ENCODE measurements at regions not wholly inside any gene's neighbourhood (a gene's known extent, or its start where the extent isn't known, plus 50 kb on each side); places are given as distances from the start of the nearest gene placed in this dataset.
"Not testable (repeated sequence)": the region's sequence is repeated elsewhere in the genome, so short reads cannot be mapped to it uniquely, and the experiment has no call there.

DNA sequence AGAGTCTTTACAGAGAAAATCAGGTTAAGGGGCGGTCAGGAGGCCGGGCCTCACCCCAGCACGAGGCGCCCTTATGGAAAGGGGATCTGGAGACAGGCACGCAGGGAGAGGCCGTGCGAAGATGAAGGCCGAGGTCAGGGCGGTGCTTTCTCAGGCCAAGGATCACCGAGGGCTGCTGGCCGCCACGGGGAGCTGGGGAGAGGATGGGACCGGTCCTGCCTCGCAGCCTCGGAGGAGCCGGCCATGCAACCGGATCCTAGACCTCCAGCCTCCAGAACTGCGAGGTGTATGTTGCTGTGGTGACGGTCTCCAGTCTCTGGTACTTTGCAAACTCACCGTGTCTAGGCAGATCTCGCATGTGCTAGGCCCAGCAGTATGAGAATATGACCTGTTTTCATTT, 138.2 kb upstream of the NKX1-1 start:
- DNase-seq (ENCODE audit: low read depth in 2 of 3, low spot score in 2 of 3) = not testable (repeated sequence)

DNA sequence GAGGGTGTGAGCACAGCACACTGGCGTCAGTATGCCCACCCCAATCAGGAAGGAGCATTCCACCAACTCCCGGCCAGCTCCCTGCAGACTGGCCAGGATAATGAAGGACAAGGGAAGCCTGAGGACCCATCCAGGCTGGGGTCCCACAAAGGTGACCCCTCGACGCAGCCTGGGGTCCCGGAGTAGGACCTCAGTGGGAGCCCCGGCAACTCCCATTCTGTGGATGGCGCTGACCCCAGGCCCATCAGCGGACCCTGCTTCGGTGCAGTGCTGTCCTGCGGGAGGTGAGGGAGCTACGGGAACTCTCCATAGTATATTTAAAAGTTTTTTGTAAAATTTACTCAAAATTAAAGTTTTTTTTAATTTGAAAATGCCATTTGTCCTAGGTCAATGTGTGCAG, 137.7 kb upstream of the NKX1-1 start:
- no peak for DNase-seq (ENCODE audit: low read depth in 2 of 3, low spot score in 2 of 3)

- no peak for DNase-seq (ENCODE audit: low read depth in 2 of 3, low spot score in 2 of 3)
These were observed 137.3 kb upstream of the NKX1-1 start for GRCh38 chr4:1543561-1543960.

DNA sequence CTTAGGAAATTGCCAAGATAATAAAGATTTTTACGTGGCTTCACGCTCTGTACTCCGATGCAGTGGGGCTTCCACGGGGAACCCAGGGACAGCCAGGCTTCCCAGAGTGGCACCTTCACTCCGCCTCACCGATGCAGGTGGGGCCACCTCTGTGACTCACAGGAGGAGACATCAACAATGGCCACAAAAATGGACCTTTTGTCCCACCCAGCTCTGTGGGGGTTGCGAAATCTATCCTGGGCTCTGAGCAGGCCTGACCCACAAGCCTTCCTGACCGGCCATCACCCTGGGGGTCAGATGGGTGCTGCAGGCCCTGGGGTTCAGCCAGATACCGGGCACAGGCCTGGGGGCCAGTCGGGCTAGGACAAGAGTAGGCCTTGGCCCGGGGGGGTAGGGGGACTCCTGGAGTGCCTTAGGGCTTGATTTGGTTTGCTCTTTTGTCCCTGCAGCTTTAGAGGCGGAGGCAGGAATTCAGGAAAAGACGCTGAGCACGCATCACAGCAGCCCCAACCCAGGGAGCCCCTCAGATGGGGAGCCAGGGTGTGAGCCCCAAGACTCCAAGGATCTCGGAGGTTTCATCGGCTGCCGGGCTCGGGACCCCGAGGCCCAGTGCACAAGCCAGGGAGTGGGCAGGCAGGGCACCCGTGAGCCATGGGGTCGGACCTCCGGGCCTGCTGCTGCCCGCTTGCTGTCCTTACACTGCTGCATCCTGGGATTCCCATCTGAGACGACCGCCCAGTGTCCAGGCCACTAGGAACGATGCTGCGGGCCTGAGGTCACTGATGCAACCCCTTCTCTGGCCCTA, 136.5 kb upstream of the NKX1-1 start:
- no peak for DNase-seq (ENCODE audit: low read depth in 2 of 3, low spot score in 2 of 3)

DNA sequence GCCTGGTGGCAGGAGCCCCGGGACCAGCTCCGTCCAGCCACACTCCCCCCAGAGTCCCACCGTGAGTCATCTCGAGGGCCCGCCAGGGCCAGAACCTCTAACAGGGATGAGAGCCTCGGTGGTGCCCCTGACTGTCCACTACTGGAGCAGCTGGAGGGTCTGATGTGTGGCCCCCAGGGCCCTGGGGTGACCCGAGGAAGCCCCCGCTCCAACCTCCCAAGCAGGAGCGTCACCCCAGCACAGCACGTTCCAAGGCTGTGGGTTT, 135.9 kb upstream of the NKX1-1 start:
- DNase-seq (ENCODE audit: low read depth in 2 of 3, low spot score in 2 of 3) = no peak

DNA sequence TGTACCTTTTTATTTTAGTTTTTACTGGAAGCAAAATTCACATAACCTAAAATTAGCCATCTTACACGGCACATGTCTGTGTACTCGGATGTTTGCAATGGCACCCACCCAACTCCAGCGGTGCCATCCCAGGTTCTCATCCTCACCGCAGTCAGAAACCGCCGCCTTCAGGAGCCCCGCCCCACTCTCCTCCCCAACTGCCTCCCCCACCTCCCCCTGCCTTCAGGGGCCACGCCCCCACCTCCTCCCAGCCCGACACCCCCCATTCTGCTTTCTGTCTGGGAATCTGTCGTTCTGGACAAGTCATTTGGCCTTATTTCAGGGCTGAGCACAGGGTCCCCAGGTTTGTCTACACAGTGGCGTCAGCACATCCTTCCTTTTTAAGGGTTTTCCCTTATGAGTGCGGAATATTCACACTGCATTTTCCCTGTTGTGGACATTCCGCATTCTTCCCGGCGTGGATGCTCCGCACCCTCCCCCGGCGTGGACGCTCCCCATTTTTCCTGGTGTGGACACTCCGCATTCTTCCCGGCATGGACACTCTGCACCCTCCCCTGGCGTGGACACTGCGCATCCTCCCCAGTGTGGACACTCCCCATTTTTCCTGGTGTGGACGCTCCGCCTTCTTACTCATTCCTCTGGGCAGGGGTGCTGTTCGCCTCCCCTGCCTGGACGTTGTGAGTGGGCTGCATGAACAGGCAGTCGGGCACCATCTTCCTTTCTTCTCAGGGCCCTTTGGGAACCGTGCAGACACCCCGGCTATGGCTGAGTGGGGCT, 135.4 kb upstream of the NKX1-1 start:
- no peak for DNase-seq (ENCODE audit: low read depth in 2 of 3, low spot score in 2 of 3)

DNA sequence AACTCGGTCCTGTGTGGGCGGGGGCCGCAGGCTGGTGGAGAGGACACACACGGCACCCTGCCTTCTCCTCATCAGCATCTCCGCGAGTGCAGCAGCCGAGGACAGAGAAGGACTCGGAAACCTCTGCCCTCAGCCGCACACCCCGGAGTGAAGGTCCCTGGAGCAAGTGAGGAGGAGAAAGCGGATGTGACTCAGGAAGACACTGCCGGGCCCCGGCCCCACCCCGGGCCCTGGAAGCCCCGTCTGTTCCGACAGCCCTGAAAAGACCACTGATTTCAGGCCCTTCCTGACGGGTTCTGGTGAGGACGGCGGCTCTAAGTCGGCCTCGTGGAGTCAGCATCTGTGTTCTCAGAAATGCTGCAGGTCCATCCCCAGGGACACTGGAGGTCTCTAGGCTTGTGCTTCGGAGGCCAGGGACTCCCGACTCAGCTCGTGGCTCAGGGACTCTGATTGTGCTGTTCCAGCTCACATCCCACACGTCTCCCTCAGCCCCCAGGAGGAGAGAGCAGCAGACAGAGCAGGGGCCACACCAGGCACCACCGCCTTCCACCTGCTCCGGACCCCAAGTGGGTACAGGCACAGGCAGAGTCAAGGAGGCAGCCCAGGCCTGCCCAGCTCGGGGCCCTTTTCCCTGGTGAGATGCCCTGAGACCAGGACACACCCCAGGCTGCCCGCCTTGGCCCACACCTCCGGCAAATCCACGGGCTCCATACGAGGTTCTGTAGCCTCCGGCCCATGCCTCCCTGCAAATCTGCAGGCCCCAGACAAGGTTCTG, 134.5 kb upstream of the NKX1-1 start:
- no peak for DNase-seq (ENCODE audit: low read depth in 2 of 3, low spot score in 2 of 3)

DNA sequence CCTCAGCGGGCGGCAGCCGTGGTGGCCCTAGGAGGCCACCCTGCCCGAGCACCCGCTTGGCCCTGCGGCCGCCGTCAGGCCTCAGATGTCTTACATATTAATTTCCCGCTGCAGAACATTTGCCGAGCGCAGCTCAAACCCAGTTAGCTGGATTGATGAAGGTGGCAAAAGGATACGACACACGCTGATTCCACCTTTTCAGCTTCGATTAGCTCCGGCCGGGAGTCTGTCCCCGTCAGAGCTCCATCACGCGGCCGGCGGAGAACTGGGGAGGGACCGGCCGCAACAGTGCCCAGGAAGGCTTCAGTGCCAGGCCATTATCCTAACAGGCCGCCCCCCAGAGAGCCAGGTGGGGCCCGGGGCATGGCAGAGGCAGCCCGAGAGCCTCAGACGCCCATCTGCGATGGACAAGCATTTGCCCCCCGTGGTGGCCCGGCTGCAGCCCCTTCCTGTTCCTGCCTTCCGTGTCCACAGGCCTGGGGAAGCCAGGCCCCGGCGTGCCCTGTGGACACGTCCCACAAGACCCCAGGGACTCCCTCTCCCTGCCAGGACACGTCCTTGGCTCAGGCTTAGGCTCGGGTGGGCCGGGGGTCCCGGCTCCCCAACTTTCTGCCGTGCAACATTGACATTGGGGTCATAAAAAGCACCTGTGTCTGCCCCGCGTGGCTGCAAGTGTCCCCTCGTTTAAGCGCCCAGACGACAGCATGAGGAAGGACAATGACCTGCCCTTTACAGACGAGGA, 133.8 kb upstream of the NKX1-1 start:
- no peak for DNase-seq (ENCODE audit: low read depth in 2 of 3, low spot score in 2 of 3)

DNA sequence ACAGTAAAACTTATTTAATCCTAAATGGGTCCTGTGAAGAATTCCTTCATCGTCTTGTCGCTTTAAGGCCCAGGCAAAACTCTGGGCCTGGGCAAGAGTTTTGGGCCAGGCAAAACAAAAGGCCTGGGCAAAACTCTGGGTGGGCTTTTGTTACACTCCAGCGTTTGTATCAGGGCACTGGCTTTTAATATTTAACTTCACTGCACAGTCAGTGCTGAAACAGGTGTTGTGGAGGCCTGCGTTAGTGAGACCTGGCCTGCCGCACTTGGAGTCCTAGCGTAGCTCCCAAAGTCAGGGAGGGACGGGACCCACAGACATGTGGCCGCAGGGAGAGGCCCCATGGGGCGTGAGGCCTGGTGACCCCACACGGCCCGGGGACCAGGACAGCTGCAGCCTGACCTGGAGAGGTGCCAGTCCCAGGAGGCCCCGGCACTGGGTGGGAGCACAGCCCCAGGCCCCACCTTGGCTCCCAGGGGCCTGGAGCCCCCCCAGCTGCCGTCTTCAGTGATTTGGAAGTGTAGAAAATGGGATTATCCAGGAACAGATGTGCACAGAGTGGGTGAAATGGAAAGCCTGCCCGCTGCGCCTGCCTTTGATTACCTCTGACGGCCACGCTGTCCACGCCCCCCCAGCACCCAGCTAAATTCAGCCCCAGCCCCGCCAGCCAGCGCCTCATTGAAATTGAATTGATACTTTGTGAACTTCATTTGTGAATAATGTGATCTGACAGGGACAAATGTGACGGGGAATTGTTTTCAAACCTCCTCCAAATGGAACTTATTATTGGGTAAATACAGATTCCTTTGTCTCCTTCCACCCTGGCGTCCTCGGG, 132.9 kb upstream of the NKX1-1 start:
- no peak for DNase-seq (ENCODE audit: low read depth in 2 of 3, low spot score in 2 of 3)

GRCh38 chr4:1538096-1538410, 131.8 kb upstream of the NKX1-1 start:
- DNase-seq (ENCODE audit: low read depth in 2 of 3, low spot score in 2 of 3) = no peak

DNA sequence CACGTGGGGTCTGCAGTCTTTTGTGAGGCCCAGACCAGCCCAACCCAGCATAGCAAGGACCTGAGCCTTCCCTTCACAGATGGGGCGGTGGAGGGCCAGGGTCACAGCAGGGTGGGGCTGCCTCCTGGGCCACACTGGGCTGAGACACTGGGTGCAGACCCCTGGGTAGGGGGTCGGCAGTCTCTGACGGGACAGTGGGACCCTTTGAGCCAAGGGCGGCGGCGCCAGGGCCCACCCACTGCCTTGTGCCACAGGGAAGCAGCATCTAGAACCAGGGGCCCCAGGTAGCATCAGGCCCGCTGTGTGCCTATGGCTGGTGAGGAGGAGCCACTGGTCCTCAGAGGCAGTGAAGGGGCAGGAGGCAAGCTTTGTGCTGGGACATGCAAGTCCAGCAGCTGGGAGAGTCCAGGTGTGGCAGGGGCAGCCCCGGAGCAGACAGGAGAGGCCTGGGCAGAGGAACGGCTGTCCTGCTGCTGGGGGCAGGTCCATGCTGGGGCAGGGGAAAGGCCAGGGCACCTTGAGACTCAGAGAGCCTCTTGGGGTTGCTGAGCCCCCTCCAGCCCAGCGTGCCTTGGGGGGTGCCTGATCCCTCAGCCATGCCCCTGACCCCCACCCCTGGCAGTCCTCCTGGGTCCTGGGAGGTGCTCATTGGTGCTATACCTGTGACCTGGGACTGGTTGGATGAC, 131.3 kb upstream of the NKX1-1 start:
- no peak for DNase-seq (ENCODE audit: low read depth in 2 of 3, low spot score in 2 of 3)

GRCh38 chr4:1536579-1537409, 130.6 kb upstream of the NKX1-1 start:
- DNase-seq (ENCODE audit: low read depth in 2 of 3, low spot score in 2 of 3) = no peak

- DNase-seq (ENCODE audit: low read depth in 2 of 3, low spot score in 2 of 3) = no peak
These were observed 129.8 kb upstream of the NKX1-1 start for GRCh38 chr4:1535926-1536578.

- no peak for DNase-seq (ENCODE audit: low read depth in 2 of 3, low spot score in 2 of 3)
These were observed 128.8 kb upstream of the NKX1-1 start for GRCh38 chr4:1534876-1535526.

GRCh38 chr4:1534095-1534872, 128.0 kb upstream of the NKX1-1 start:
- DNase-seq (ENCODE audit: low read depth in 2 of 3, low spot score in 2 of 3) = no peak

DNA sequence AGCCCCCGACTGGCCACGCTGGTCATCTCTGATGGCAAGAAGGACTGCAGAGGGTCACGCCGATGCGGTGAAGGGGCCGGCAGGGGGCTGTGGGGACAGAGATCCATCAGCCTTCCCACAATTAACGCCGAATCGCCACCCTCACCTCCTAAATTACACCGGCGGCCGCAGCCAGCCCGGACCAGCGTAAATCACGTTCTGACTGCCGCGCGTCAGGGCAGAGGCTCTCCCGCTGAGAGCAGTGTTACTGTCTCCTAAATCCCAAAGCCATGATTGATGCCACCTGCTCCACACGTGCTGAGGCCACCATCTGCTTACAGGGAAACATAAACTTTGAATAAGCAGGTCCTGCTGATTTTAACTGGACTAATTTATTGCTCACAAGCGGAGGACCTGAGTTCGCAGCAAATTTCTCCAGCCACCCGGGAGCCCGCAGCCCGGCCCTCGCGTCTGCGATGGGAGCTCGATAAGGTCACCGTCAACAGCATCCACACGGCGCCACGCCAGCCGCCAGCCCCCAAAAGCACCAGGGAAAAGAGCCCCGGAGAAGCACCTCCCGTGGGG, 127.3 kb upstream of the NKX1-1 start:
- no peak for DNase-seq (ENCODE audit: low read depth in 2 of 3, low spot score in 2 of 3)

Data from hematopoietic multipotent progenitor cell (in vitro differentiated cells).